Mammary epithelial cell (primary cell): ENCODE measurements at regions not wholly inside any gene's neighbourhood (a gene's known extent, or its start where the extent isn't known, plus 50 kb on each side); places are given as distances from the start of the nearest gene placed in this dataset.
"Not testable (repeated sequence)": the region's sequence is repeated elsewhere in the genome, so short reads cannot be mapped to it uniquely, and the experiment has no call there.

Experiments
- EZH2 ChIP-seq: IDR thresholded peaks from 2 replicates; pipeline ENCODE4 v1.6.1; 2012; ENCODE audit warnings: low read length, inconsistent platforms, borderline replicate concordance
- TF ChIP-seq, protein P1 (sequence below), 2 donors: IDR thresholded peaks in 1 of 2; conservative IDR thresholded peaks in 1 of 2; 2 replicates each; pipeline ENCODE4 v1.5.1; 2011 to 2012; ENCODE audit warnings: inconsistent platforms in 2 of 2, low read length in 2 of 2, mild to moderate bottlenecking in 2 of 2, control low read depth in 1 of 2, low read depth in 1 of 2; ENCODE audit not compliant: insufficient read depth in 1 of 2; ENCODE audit errors: extremely low read depth in 1 of 2

DNA sequence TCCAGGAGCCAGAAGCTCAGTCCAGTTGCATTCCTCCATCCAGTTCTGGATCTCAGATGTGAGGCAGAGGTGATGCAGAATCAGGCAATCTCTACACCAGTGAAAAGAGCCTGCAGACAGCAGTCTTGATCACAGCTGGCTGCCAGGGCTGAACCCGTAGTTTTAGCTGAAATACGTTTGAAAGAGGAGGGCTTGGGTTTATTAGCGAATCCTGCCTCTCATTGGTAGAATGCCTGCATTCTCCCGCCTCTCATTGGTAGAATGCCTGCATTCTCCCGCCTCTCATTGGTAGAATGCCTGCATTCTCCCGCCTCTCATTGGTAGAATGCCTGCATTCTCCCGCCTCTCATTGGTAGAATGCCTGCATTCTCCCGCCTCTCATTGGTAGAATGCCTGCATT is 359.4 kb upstream of the TPM1 start:
- TF ChIP-seq, protein P1, sequence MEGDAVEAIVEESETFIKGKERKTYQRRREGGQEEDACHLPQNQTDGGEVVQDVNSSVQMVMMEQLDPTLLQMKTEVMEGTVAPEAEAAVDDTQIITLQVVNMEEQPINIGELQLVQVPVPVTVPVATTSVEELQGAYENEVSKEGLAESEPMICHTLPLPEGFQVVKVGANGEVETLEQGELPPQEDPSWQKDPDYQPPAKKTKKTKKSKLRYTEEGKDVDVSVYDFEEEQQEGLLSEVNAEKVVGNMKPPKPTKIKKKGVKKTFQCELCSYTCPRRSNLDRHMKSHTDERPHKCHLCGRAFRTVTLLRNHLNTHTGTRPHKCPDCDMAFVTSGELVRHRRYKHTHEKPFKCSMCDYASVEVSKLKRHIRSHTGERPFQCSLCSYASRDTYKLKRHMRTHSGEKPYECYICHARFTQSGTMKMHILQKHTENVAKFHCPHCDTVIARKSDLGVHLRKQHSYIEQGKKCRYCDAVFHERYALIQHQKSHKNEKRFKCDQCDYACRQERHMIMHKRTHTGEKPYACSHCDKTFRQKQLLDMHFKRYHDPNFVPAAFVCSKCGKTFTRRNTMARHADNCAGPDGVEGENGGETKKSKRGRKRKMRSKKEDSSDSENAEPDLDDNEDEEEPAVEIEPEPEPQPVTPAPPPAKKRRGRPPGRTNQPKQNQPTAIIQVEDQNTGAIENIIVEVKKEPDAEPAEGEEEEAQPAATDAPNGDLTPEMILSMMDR (conservative IDR thresholded peaks at IDR 0.05 in 1 of 2, IDR thresholded peaks at IDR 0.05 in 1 of 2; ENCODE audit: extremely low read depth in 1 of 2, insufficient read depth in 1 of 2, low read depth in 1 of 2, low read length in 2 of 2) = not testable (repeated sequence)
- not testable (repeated sequence) for TF ChIP-seq EZH2
